CD4-positive, alpha-beta T cell treated with Interleukin-17A for 4 hours (primary cell): ENCODE measurements at regions not wholly inside any gene's neighbourhood (a gene's known extent, or its start where the extent isn't known, plus 50 kb on each side); places are given as distances from the start of the nearest gene placed in this dataset.
"Not testable (repeated sequence)": the region's sequence is repeated elsewhere in the genome, so short reads cannot be mapped to it uniquely, and the experiment has no call there.

Experiments
- DNase-seq: peaks from one replicate; pipeline ENCODE4 v3.0.0-alpha.2; 2020; ENCODE audit warnings: mixed read lengths

- DNase-seq, result no peak
Measured at GRCh38 chr14:89521988-89522387, 105.0 kb upstream of the FOXN3 start.

GRCh38 chr14:89519040-89519439 is 102.0 kb upstream of the FOXN3 start:
- DNase-seq, result no peak

GRCh38 chr14:89516173-89516572 is 99.1 kb upstream of the FOXN3 start:
- no peak for DNase-seq

- DNase-seq, result no peak
Measured at GRCh38 chr14:89514601-89515000, 97.6 kb upstream of the FOXN3 start.

- no peak for DNase-seq
Measured at GRCh38 chr14:89509891-89510290, 92.9 kb upstream of the FOXN3 start.

GRCh38 chr14:89508863-89509262 is 91.8 kb upstream of the FOXN3 start:
- no peak for DNase-seq

- DNase-seq, result no peak
Measured at GRCh38 chr14:89507926-89508460, 91.0 kb upstream of the FOXN3 start.

- no peak for DNase-seq
Measured at GRCh38 chr14:89507521-89507920, 90.5 kb upstream of the FOXN3 start.

- not testable (repeated sequence) for DNase-seq
Measured at GRCh38 chr14:89506891-89507452, 89.9 kb upstream of the FOXN3 start.

GRCh38 chr14:89504602-89505313 is 87.7 kb upstream of the FOXN3 start:
- DNase-seq, result peak; percentile 12

- no peak for DNase-seq
Measured at GRCh38 chr14:89504091-89504490, 87.1 kb upstream of the FOXN3 start.

GRCh38 chr14:89503431-89503996 is 86.5 kb upstream of the FOXN3 start:
- DNase-seq, result no peak

- no peak for DNase-seq
Measured at GRCh38 chr14:89502966-89503365, 85.9 kb upstream of the FOXN3 start.

- DNase-seq, result no peak
Measured at GRCh38 chr14:89501381-89501780, 84.3 kb upstream of the FOXN3 start.

- no peak for DNase-seq
Measured at GRCh38 chr14:89500303-89500702, 83.3 kb upstream of the FOXN3 start.

- no peak for DNase-seq
Measured at GRCh38 chr14:89498878-89499277, 81.8 kb upstream of the FOXN3 start.

GRCh38 chr14:89495718-89496117 is 78.7 kb upstream of the FOXN3 start:
- DNase-seq, result no peak

- no peak for DNase-seq
Measured at GRCh38 chr14:89493877-89494634, 77.0 kb upstream of the FOXN3 start.

GRCh38 chr14:89493406-89493805 is 76.4 kb upstream of the FOXN3 start:
- DNase-seq, result no peak

- no peak for DNase-seq
Measured at GRCh38 chr14:89491711-89492381, 74.8 kb upstream of the FOXN3 start.

GRCh38 chr14:89490466-89490865 is 73.4 kb upstream of the FOXN3 start:
- DNase-seq, result no peak

- no peak for DNase-seq
Measured at GRCh38 chr14:89489761-89490437, 72.9 kb upstream of the FOXN3 start.
